SK-N-SH (cell line): ENCODE measurements at regions not wholly inside any gene's neighbourhood (a gene's known extent, or its start where the extent isn't known, plus 50 kb on each side); places are given as distances from the start of the nearest gene placed in this dataset.

Source experiments
- CTCF ChIA-PET: fragments of 300-600, 350-600 bp; formaldehyde crosslinking; extraction: SDS; loops from one replicate; lab custom pipeline; 2021; lab: Yijun Ruan, JAX
- POLR2A ChIA-PET: fragments of 350-600 bp; sonication (Branson Sonifier 250); formaldehyde crosslinking; extraction: SDS; loops from one replicate; lab custom pipeline; 2020; ENCODE audit warnings: antibody characterized with exemption, inconsistent platforms; lab: Yijun Ruan, JAX
- DNase-seq: peaks from one replicate; pipeline ENCODE4 v3.0.0; 2012
- H2AFZ ChIP-seq: fragments of 200-600 bp; sonication (generic); 2 replicates; pipeline ENCODE4 v1.8.1; 2016; ENCODE audit warnings: antibody characterized with exemption, mild to moderate bottlenecking, low read depth
- H3F3A ChIP-seq: fragments of 200-600 bp; sonication (generic); replicated peaks from 2 replicates; pipeline ENCODE3; 2016; ENCODE audit warnings: antibody characterized with exemption, mild to moderate bottlenecking; ENCODE audit not compliant: insufficient read depth
- H3K27ac ChIP-seq, 2 experiments: fragments of 200-500 bp in 1 of 2; fragments of 200-600 bp in 1 of 2; sonication (Bioruptor generic) in 1 of 2; sonication (generic), shearing (Covaris generic) in 1 of 2; 2 replicates each; pipeline versions ENCODE4 v1.5.1 to v1.6.1; 2014 to 2016; ENCODE audit warnings: low read depth in 2 of 2, inconsistent platforms in 1 of 2, low read length in 1 of 2, mild to moderate bottlenecking in 1 of 2, mixed read lengths in 1 of 2
- H3K27me3 ChIP-seq: fragments of 200-600 bp; sonication (generic), shearing (Covaris generic); 2 replicates; pipeline ENCODE4 v1.6.1; 2016; ENCODE audit warnings: mixed run types; ENCODE audit not compliant: insufficient read depth
- H3K36me3 ChIP-seq, 2 experiments: fragments of 200-500 bp in 1 of 2; fragments of 200-600 bp in 1 of 2; sonication (Bioruptor generic) in 1 of 2; sonication (generic) in 1 of 2; replicated peaks in 1 of 2; 2 replicates each; pipeline versions ENCODE3 to v1.5.1; 2014 to 2016; ENCODE audit warnings: low read length in 1 of 2, mild to moderate bottlenecking in 1 of 2; ENCODE audit not compliant: insufficient read depth in 2 of 2, control insufficient read depth in 1 of 2
- H3K4me1 ChIP-seq, 2 experiments: fragments of 200-500 bp in 1 of 2; fragments of 200-600 bp in 1 of 2; sonication (Bioruptor generic) in 1 of 2; sonication (generic), shearing (Covaris generic) in 1 of 2; 2 replicates each; pipeline versions ENCODE4 v1.5.1 to v1.6.1; 2014 to 2016; ENCODE audit warnings: low read depth in 1 of 2, low read length in 1 of 2, mixed run types in 1 of 2; ENCODE audit not compliant: insufficient read depth in 2 of 2, control insufficient read depth in 1 of 2
- H3K4me2 ChIP-seq: fragments of 200-600 bp; sonication (generic), shearing (Covaris generic); 2 replicates; pipeline ENCODE4 v1.6.1; 2017; ENCODE audit warnings: mixed run types
- H3K4me3 ChIP-seq, 2 experiments: fragments of 200-500 bp in 1 of 2; fragments of 200-600 bp in 1 of 2; sonication (Bioruptor generic) in 1 of 2; sonication (generic), shearing (Covaris generic) in 1 of 2; 2 replicates each; pipeline versions ENCODE4 v1.5.1 to v1.8.1; 2014 to 2016; ENCODE audit warnings: low read depth in 2 of 2, inconsistent platforms in 1 of 2, low read length in 1 of 2, mild to moderate bottlenecking in 1 of 2, mixed read lengths in 1 of 2, moderate library complexity in 1 of 2
- H3K79me2 ChIP-seq: fragments of 200-600 bp; sonication (generic); 2 replicates; pipeline ENCODE4 v1.8.1; 2017; ENCODE audit warnings: mild to moderate bottlenecking; ENCODE audit not compliant: insufficient read depth
- H3K9ac ChIP-seq: fragments of 200-600 bp; sonication (generic); 2 replicates; pipeline ENCODE4 v1.6.1; 2017; ENCODE audit warnings: mixed run types
- H3K9me2 ChIP-seq: fragments of 200-600 bp; sonication (generic); 2 replicates; pipeline ENCODE4 v1.6.1; 2017; ENCODE audit warnings: mixed run types
- H3K9me3 ChIP-seq: fragments of 200-600 bp; sonication (generic); 2 replicates; pipeline ENCODE4 v1.6.1; 2017; ENCODE audit warnings: mixed run types, mild to moderate bottlenecking, moderate library complexity
- H4K20me1 ChIP-seq: fragments of 200-600 bp; sonication (generic); 2 replicates; pipeline ENCODE4 v1.6.1; 2017; ENCODE audit warnings: mild to moderate bottlenecking, mixed run types; ENCODE audit not compliant: insufficient read depth
- EP300 ChIP-seq, 2 experiments: IDR thresholded peaks; 2 replicates each; pipeline versions ENCODE4 v1.4.0 to v1.6.1; 2012; ENCODE audit warnings: borderline replicate concordance in 1 of 2, low read depth in 1 of 2, low read length in 1 of 2
- EZH2phosphoT487 ChIP-seq: fragments of 200-600 bp; sonication (generic); IDR thresholded peaks from 2 replicates; pipeline ENCODE4 v1.6.1; 2017; ENCODE audit warnings: low read depth, mixed run types, mild to moderate bottlenecking, antibody characterized with exemption, moderate library complexity, borderline replicate concordance
- GABPA ChIP-seq: IDR thresholded peaks from 2 replicates; pipeline ENCODE4 v1.4.0; 2012; ENCODE audit warnings: low read depth, mild to moderate bottlenecking
- MAX ChIP-seq: IDR thresholded peaks from 2 replicates; pipeline ENCODE4 v1.4.0; 2012; ENCODE audit warnings: low read depth
- MXI1 ChIP-seq: IDR thresholded peaks from 2 replicates; pipeline ENCODE4 v1.6.1; 2012; ENCODE audit warnings: mild to moderate bottlenecking, low read depth, low read length, improper control_type of control experiment
- NRF1 ChIP-seq: IDR thresholded peaks from 2 replicates; pipeline ENCODE4 v1.6.1; 2012; ENCODE audit warnings: low read depth, mild to moderate bottlenecking, low read length
- POLR2AphosphoS5 ChIP-seq: IDR thresholded peaks from 2 replicates; pipeline ENCODE4 v1.6.1; 2012; ENCODE audit warnings: low read depth, low read length
- TCF12 ChIP-seq: IDR thresholded peaks from 2 replicates; pipeline ENCODE4 v1.4.0; 2012
- WGBS: methylation state at CpG from one replicate; pipeline ENCODE4 v1.1.6; 2017; ENCODE audit warnings: low lambda C conversion rate; 5-methylcytosine and 5-hydroxymethylcytosine counted together
- TF ChIP-seq, protein P1 (sequence below): IDR thresholded peaks from 2 replicates; pipeline ENCODE4 v1.6.1; 2012; ENCODE audit warnings: mild to moderate bottlenecking, low read depth, low read length, moderate library complexity

GRCh38 chrX:109939498-109939897, 63.4 kb upstream of the TMEM164 start:
- no peaks in the 10 kb centered on the region for H3K4me1 ChIP-seq
- H3F3A ChIP-seq, result no peaks in the 10 kb centered on the region
- H3K36me3 ChIP-seq, result no peaks in the 10 kb centered on the region
- no peaks in the 10 kb centered on the region for H3K79me2 ChIP-seq
- H3K27ac ChIP-seq, result no peak overlapping the region
- no peaks in the 10 kb centered on the region for H3K27me3 ChIP-seq
- H3K9me3 ChIP-seq, result no peaks in the 10 kb centered on the region
- no peaks in the 10 kb centered on the region for H3K9me2 ChIP-seq
- no peak overlapping the region for H3K9ac ChIP-seq
- ChIA-PET POLR2A (no interaction called here), CTCF (no interaction called here)
- H2AFZ ChIP-seq, result no peak overlapping the region
- TF ChIP-seq, protein P1, sequence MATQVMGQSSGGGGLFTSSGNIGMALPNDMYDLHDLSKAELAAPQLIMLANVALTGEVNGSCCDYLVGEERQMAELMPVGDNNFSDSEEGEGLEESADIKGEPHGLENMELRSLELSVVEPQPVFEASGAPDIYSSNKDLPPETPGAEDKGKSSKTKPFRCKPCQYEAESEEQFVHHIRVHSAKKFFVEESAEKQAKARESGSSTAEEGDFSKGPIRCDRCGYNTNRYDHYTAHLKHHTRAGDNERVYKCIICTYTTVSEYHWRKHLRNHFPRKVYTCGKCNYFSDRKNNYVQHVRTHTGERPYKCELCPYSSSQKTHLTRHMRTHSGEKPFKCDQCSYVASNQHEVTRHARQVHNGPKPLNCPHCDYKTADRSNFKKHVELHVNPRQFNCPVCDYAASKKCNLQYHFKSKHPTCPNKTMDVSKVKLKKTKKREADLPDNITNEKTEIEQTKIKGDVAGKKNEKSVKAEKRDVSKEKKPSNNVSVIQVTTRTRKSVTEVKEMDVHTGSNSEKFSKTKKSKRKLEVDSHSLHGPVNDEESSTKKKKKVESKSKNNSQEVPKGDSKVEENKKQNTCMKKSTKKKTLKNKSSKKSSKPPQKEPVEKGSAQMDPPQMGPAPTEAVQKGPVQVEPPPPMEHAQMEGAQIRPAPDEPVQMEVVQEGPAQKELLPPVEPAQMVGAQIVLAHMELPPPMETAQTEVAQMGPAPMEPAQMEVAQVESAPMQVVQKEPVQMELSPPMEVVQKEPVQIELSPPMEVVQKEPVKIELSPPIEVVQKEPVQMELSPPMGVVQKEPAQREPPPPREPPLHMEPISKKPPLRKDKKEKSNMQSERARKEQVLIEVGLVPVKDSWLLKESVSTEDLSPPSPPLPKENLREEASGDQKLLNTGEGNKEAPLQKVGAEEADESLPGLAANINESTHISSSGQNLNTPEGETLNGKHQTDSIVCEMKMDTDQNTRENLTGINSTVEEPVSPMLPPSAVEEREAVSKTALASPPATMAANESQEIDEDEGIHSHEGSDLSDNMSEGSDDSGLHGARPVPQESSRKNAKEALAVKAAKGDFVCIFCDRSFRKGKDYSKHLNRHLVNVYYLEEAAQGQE, result no peak
- TF ChIP-seq TCF12, result no peak
- DNase-seq, result no peak
- H3K4me2 ChIP-seq, result no peak overlapping the region
- WGBS, result 35% methylated on average over 2 of the region's 2 CpGs
- H3K4me3 ChIP-seq, result no peak overlapping the region
- H4K20me1 ChIP-seq, result no peaks in the 10 kb centered on the region

GRCh38 chrX:109940411-109940810, 62.5 kb upstream of the TMEM164 start:
- Histone ChIP-seq H3K36me3 (no peaks in the 10 kb centered on the region), H3K4me2 (no peak overlapping the region), H3K9me3 (no peaks in the 10 kb centered on the region), H3K9me2 (no peaks in the 10 kb centered on the region), H3K9ac (no peak overlapping the region), H3K4me1 (no peaks in the 10 kb centered on the region), H3K79me2 (no peaks in the 10 kb centered on the region), H3K4me3 (no peak overlapping the region), H2AFZ (no peak overlapping the region), H4K20me1 (no peaks in the 10 kb centered on the region), H3F3A (no peaks in the 10 kb centered on the region), H3K27me3 (no peaks in the 10 kb centered on the region), H3K27ac (no peak overlapping the region)
- ChIA-PET POLR2A (no interaction called here), CTCF (interaction anchor here (0.6 kb wide), 1 partner anchor 114 kb away, joined by 3 read pairs; no protein-coding TSS in a partner anchor)
- TF ChIP-seq GABPA (no peak), MAX (no peak), POLR2AphosphoS5 (no peak), MXI1 (no peak), TCF12 (no peak)
- no peak for DNase-seq
- WGBS, result 33% methylated on average over 2 of the region's 2 CpGs

GRCh38 chrX:109943092-109943739, 59.7 kb upstream of the TMEM164 start:
- H2AFZ ChIP-seq, result no peak overlapping the region
- ChIA-PET POLR2A (no interaction called here), CTCF (no interaction called here)
- H3K27ac ChIP-seq, result no peak overlapping the region
- no peaks in the 10 kb centered on the region for H3K36me3 ChIP-seq
- no peak overlapping the region for H3K4me3 ChIP-seq
- no peaks in the 10 kb centered on the region for H3K79me2 ChIP-seq
- no peaks in the 10 kb centered on the region for H3K9me2 ChIP-seq
- no peaks in the 10 kb centered on the region for H3K4me1 ChIP-seq
- H4K20me1 ChIP-seq, result no peaks in the 10 kb centered on the region
- DNase-seq, result no peak
- no peaks in the 10 kb centered on the region for H3F3A ChIP-seq
- 32% methylated on average over 2 of the region's 2 CpGs for WGBS
- H3K9ac ChIP-seq, result no peak overlapping the region
- TF ChIP-seq EP300 (IDR thresholded peaks at IDR 0.05; ENCODE audit: borderline replicate concordance in 1 of 2, low read depth in 1 of 2, low read length in 1 of 2) (no peak), NRF1 (no peak), EZH2phosphoT487 (no peak)
- TF ChIP-seq, protein P1, result no peak
- H3K4me2 ChIP-seq, result no peak overlapping the region
- no peaks in the 10 kb centered on the region for H3K27me3 ChIP-seq
- H3K9me3 ChIP-seq, result no peaks in the 10 kb centered on the region
